ENCODE measurements at regions not wholly inside any gene's neighbourhood (a gene's known extent, or its start where the extent isn't known, plus 50 kb on each side); places are given as distances from the start of the nearest gene placed in this dataset.
A peak's percentile ranks its signal among the peaks of the same experiment; 100 is the strongest.

DNA sequence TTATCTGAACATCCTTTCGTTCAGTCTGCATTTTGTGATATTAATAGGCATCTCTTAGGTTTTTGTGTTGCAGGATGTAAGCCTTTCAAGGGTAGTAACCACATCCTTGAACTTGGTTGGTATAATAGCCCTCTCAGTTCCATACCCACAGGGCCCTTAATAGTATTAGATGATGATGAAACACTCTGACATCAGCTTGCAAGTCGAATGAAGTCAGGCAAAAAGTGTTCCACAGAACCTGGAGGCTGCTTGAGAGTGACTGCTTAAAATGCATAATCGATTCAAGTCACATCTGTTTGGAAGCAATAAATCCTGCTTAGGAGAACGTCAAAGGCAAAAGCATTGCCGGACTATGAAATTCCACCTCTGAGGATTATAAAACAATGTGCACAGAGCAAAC lies 415.6 kb upstream of the KAZN start:
- no peak for DNase-seq

DNA sequence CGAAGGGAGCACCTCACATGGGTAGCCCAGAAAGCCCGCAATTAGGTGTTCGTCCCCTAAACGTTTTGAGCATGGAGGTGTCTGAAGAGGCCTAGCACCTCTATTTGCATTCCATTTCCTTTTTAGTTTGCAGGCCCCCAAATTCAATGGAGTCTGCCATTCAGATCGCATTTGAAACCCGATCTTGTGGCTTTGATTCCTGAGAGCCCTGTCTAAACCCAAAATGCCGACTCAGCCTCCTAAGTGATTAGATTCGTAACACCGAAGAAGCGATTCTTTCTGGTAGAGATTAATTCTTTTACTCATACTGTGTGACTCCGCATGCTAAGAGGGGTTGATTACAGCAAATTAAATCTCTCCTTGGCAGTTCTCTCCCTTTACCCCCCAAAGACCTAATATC lies 415.2 kb upstream of the KAZN start:
- no peak for DNase-seq

DNA sequence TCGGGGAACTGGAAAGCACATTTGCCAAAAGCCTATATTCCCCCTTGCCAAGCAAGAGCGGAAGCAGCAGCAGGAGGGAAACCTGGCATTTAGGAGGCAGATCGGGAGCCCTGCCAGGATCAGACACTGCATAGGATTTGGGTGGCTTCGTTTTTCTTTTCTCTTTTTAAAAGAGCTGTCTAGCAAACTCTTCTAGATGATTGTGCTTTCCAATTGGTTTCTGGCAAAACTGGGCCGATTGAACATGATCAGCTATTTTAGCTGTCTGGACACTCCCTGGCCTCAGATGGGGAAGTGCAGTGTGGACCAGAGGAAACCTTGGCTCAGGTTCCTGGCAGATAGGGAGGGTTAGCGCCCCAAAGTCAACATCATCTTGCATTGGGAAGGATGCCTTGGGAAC lies 414.0 kb upstream of the KAZN start:
- peak in 3 of 56 donors; percentile 3 to 24 (median 4) for DNase-seq

DNA sequence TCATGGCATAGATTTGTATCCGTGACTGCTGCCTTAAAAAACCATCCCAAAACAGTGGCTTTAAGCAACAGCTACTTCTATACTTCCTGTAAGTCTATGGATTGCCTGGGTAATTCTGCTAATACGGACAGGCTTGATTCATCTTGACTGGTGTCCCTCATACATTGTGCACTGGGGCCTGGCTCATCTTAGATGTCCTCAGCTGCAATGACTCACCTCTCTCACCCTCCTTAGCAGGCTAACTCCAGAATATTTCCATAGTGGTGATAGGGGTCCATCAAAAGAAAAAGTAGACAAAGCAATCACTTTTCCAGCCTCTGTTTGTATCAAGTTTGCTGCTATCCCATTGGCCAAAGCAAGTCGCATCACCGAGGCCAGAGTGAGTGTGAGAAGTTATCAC lies 409.1 kb upstream of the KAZN start:
- DNase-seq = no peak

GRCh38 chr1:14190508-14190907 lies 408.0 kb upstream of the KAZN start:
- DNase-seq = no peak

DNA sequence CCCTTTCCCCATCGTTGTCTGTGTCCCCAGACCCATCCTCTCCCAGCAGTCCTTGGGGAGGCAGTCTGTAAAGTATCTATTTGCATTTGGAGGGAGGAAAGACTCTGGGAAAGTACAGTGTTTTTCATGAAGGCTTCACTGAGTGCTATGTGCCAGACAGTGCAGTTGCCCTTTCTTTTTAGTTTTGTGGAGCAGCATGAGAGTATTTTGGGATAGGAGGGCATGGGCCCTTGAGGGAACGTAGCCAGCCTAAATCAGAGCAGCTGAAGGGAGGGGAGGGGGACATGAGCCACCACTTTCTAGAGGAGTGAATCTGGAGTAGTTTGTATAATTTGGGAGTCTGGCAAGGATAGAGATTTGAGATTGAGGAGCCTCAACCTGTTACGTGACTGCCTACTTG lies 404.0 kb upstream of the KAZN start:
- DNase-seq = no peak

- DNase-seq = no peak
These were observed 393.4 kb upstream of the KAZN start for GRCh38 chr1:14205066-14205465.

DNA sequence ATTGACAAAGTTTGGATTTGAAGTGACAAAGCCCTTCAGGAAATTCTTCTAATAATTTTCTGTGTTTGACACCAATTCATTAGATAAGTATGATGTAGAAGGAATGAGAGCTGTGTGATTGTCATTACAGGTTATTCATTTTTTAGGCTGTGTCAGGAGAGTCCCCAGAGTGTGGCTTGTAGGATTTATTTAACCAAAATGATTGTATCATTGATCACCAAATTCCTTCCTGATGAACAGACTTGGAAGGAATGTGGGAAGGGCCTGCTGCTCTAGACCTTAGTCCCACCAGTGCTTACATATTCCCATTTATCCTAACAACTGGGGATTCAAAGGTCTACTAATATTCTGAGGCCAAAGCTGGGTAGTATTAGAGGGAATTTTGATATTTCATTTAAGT lies 383.3 kb upstream of the KAZN start:
- DNase-seq = no peak

GRCh38 chr1:14217384-14217783 lies 381.1 kb upstream of the KAZN start:
- no peak for DNase-seq

- DNase-seq = no peak
These were observed 378.2 kb upstream of the KAZN start for GRCh38 chr1:14220324-14220723.

DNA sequence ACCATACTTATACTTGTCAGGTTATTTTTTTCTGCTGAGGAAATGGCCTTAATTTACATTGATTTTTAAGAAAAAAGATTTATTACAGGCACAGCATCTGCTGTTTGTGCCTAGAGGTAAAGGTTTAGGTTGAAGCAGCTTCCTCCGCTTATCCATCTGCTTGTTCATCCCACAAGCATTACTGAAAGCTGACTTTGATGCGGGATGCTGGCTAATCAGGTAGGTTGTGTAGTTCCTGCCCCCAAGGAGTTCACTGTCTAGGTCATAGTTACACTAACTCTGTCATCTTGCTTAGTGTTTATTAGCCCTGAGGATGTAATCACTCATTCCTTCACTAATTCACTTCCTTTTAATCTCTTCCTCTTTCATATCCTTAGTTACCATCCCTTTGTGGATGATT lies 377.7 kb upstream of the KAZN start:
- DNase-seq = no peak

DNA sequence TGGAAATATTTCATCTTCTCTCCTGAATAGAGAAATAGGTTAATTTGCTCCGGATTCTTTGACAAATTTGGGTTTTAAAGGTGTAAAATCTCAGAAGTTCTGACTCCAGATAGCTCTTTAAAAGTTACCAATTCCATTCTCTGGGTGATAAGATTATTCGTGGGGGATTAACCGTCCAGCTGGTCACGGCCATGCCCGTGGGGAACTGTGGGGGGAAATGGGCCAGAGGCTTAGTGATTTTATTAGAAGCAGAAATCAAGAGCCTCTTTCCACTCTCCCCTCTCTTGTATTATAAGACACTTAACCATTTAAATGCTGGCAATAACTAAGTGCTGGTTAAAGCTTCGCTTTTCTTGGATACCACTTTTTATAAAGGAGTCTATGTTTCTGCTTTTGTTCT lies 376.4 kb upstream of the KAZN start:
- no peak for DNase-seq

DNA sequence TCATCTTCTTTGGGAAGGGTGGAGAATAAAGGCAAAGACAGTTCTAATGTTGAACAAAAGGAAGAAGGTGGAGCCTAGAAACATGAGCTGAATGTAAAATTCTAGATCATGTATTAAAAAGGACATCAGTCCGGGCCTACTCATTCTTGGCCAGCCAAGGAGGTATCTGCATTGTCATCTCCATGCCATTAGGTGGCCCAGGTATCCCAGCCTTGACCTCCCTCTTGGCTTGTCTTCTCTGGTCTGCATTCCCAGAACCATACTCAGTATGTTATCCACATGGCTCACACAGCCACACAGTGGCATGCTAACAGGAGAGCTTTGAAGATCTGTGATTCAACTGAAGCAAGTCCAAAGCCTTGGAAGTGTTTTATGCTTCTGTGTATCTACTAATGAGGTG lies 369.8 kb upstream of the KAZN start:
- DNase-seq = no peak

DNA sequence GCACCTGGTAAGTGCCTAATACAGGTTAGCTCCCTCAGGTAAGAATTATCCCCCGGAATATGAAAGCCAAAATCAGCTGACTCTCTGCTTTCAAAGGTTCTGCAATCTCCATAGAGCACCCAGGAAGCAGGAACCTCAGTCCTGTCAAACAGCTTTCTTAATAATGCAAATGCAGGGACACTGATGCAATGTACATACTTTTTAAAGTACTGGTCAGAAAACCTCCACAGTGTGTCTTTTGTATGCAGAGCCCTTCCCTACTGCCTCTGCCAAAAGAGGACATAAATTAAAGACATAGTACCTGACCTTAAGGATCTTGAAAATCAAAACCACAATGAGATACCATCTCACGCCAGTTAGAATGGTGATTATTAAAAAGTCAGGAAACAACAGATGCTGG lies 365.0 kb upstream of the KAZN start:
- no peak for DNase-seq

DNA sequence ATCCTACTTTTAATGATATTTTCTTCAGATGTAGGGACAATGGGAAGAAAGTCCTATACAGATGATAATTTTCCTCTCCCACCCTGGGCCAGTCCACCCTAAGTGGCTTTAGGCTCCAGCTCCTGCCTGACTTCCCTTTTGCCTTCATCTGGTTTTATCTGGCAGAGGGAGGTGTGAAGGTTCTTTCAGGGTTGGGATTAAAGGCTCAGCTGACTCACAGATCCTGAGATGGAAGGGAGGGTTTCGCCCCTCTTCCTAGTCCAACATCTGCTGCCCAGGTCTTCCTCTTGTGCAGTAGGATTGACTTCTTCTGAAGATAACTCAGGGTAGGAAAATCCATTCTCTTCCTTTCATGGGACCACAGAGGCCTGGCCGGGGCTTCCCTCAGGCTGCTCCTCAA lies 362.4 kb upstream of the KAZN start:
- no peak for DNase-seq

DNA sequence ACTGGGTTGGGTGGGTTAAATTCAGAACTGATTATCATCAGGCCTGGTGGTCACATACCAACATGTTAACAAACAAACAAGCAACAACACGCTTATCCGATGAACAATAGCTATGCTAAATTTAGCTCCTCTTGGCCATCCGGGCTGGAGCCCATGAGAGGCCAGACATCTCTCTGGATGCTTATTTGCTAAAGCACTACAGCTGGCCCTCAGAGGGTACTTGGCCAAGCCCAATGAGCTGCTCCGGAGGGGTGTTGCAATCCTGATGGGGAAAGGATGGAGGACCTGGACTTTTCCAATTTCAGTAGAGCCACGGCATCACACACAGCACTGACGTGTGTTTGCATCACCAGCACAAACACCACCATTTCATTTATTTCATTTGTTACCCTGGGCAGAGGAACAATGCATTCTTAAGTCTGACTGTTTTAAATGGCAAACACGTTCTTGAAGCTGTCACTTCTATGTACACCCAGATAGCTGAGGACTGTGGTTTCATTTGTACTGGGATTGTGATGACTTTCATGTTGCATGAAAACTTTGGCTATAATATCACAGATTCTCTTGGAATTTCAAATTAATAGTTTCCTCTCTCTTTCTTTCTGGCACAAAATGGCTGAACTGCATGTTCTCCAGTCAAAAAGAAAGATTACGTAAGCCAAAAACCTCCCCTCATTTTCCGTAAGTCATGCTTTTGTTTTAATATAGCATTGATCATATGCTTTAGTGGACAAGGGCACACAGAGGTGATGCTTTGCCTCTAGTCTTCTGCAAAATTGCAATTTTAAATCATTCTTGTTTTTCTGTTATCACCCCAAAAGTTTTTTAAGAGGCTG lies 359.8 kb upstream of the KAZN start:
- peak in 1 of 56 donors; percentile 22 for DNase-seq

DNA sequence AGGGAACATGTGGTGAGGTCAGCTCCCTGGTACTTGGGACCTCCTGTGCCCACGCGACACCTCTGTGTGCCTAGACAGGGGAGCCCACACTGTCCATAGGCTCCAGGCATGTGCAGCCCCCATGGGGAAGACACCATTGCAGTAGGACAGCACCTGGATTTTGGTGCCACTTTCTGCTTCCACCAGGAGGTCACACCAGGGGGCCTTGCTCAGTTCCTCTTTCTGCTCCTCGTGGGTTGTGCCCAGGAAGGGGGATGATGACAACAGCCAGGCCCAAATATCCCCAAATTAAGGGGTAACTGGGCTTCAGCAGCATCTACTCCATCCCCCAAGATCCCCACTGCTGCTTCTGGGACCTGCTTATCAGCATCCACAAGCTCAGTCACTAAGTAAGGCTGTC lies 358.2 kb upstream of the KAZN start:
- no peak for DNase-seq

GRCh38 chr1:14242123-14242522 lies 356.4 kb upstream of the KAZN start:
- no peak for DNase-seq

- DNase-seq = no peak
These were observed 355.6 kb upstream of the KAZN start for GRCh38 chr1:14242870-14243269.

- no peak for DNase-seq
These were observed 352.5 kb upstream of the KAZN start for GRCh38 chr1:14245954-14246353.

- no peak for DNase-seq
These were observed 352.0 kb upstream of the KAZN start for GRCh38 chr1:14246471-14246870.

DNA sequence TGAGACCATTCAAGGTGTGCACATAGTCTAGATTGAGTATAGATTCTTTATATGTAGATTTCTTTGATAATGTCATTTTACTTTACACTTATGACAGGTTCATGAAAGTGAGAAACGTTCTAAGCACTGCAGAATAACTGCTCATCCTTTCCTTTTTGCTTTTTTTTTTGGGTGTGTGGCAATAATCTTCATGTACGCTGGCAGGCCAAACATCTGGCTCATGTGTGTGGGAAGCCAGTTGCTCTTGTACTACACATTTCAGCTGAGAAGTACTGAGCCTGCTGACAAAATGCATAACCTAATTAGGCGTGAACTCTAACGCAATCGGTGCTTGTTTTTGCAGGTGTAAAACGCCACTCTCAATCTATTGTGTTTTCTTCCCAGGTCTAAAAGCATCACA lies 350.8 kb upstream of the KAZN start:
- no peak for DNase-seq

DNA sequence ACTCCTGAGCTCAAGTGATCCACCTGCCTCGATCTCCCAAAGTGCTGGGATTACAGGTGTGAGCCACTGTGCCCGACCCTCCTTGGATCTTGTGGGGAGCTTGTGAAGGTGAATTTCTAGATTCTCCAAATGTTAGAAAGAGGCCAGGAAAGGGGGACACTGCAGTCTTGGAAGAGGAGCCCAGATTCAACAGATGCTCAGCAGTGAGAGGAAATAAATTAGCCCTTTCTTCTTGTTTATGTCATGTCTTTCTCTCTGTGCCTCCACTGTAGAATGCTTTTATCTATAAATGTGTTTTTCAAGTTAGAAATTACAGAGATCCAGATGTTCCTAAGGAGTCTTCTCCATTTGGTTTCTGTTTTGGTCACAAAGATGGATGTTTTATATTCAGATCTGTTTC lies 346.6 kb upstream of the KAZN start:
- no peak for DNase-seq

DNA sequence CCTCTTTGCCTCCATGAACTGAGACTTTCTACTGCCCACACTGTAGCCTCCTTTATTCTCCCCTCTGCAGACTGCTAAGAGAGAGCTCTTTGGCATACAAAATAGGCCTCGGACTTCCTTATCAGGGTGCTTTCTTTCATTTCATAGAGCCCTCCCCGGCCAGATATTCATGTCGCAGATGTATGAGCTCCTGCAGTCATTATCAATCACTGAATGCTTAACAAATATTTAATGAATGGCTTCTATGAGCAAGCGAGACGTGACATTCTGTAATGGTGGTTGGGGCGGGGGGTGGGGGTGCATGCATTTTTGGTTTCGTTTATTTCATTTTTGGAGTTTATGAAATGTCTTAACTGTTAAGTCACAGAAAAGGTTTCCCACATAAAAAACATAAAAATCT lies 344.8 kb upstream of the KAZN start:
- peak in 1 of 56 donors; percentile 13 for DNase-seq

Data from amygdala (tissue), 56 donors.